Fibroblast of villous mesenchyme (primary cell): ENCODE measurements at regions not wholly inside any gene's neighbourhood (a gene's known extent, or its start where the extent isn't known, plus 50 kb on each side); places are given as distances from the start of the nearest gene placed in this dataset. TPM values are rescaled to one million over a fixed set of nuclear protein-coding genes. Genes with fewer than 3 reads are reported as not detected.
"Not testable (repeated sequence)": the region's sequence is repeated elsewhere in the genome, so short reads cannot be mapped to it uniquely, and the experiment has no call there.

Experiments used
- DNase-seq: peaks from one replicate; pipeline ENCODE4 v3.0.0-alpha.2; 2010; ENCODE audit warnings: low read depth
- H3K4me3 ChIP-seq: 2 replicates; pipeline ENCODE4 v1.5.1; 2011; ENCODE audit warnings: low read depth, mild to moderate bottlenecking, low read length
- CTCF ChIP-seq: IDR thresholded peaks from 2 replicates; pipeline ENCODE4 v1.5.1; 2012; ENCODE audit warnings: low read depth, mild to moderate bottlenecking, low read length; ENCODE audit not compliant: insufficient read depth
- small RNA-seq: library from RNA; depleted of rRNA; stranded (forward); fragments of <200 nt; gene quantifications from one replicate; pipeline ENCODE3, GENCODE V24; 2012

- no peak overlapping the region for H3K4me3 ChIP-seq
- DNase-seq = no peak
- no peak for TF ChIP-seq CTCF
These were observed 63.0 kb upstream of the UXS1 start for GRCh38 chr2:106257135-106257534.

DNA sequence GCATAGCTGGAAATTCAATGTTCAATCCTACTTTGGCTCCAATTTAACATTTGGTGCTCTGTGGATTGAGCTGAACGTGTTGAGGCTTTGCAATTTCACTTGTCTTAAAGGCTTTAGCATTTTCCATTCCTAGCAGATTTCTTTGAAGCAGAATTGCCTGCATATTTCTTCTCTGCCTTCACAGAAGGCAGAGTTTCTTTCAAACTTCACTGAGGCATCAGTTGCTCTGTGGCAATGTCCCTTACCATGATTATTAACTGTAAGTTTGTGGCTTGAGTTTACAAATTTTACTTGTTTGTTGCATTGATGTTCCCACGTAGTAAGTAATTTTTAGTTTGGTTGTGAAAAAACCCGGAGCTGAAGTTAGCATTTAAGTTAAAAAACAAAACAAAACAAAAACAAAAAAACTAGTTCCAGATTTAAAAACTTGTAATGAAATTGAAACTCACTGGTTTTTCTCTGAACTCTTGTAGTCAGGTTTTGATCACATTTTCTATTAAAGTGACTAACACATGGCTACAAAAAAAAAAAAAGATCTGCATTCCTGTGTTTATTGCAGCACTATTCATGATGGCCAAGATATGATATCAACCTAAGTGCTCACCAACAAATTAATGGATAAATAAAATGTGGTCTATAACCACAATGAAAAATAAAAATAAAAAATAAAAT, 55.2 kb upstream of the UXS1 start:
- not testable (repeated sequence) for H3K4me3 ChIP-seq, DNase-seq

GRCh38 chr2:106248548-106249151, 54.5 kb upstream of the UXS1 start:
- not testable (repeated sequence) for DNase-seq, H3K4me3 ChIP-seq
- peak; percentile 29 for TF ChIP-seq CTCF

Small RNA genes lying in the stretch of these regions (small RNA-seq; reads per million reads assigned to genes)
- not detected for gene AC114755.3
